ENCODE measurements at regions not wholly inside any gene's neighbourhood (a gene's known extent, or its start where the extent isn't known, plus 50 kb on each side); places are given as distances from the start of the nearest gene placed in this dataset.

DNA sequence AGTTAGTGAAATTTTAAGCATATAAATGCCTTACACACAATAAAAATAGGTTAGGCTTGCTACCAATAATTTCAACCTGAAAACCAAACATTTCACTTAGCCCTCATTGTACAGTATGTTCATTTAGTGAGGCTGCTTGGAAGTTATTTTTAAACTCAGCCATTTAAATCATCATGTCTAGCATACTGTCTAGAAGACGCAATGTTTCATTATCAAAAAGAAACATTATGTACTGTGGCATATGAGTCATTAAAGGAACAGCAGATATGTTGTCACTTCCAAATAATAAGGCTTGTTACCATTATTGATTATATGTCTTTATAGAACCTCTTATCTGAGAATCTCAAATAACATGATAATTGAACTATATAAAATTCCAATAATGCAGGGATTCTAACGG, 304.7 kb downstream of the RMST start:
- no peak for FAIRE-seq
- no peaks in the 10 kb centered on the region for H3K27me3 ChIP-seq (replicated peaks in 1 of 2; ENCODE audit: control insufficient read depth in 2 of 2, insufficient read depth in 2 of 2, low read length in 1 of 2)
- H3K9me3 ChIP-seq (replicated peaks; ENCODE audit: control insufficient read depth, insufficient read depth, low read length) = no peaks in the 10 kb centered on the region
- no peak overlapping the region for H3K4me3 ChIP-seq
- ATAC-seq = no peak
- H4K20me1 ChIP-seq (ENCODE audit: control insufficient read depth, insufficient read depth) = no peaks in the 10 kb centered on the region
- H3K79me2 ChIP-seq (ENCODE audit: control insufficient read depth, insufficient read depth, low read length) = no peaks in the 10 kb centered on the region
- H3K4me2 ChIP-seq (ENCODE audit: control insufficient read depth, insufficient read depth) = no peak overlapping the region
- no peak overlapping the region for H3K27ac ChIP-seq (ENCODE audit: control insufficient read depth, insufficient read depth)
- WGBS (ENCODE audit: insufficient coverage, insufficient replicate concordance, low lambda C conversion rate, missing lambda C conversion rate) = 71% methylated on average over 2 of the region's 2 CpGs
- intact Hi-C loops (cut with micrococcal nuclease; ENCODE audit: unreplicated experiment) = no loop called here
- no peaks in the 10 kb centered on the region for H3K36me3 ChIP-seq (ENCODE audit: control insufficient read depth in 2 of 2, insufficient read depth in 2 of 2, low read length in 1 of 2)
- in situ Hi-C loops (cut with MboI) = no loop called here
- DNase-seq (ENCODE audit: low read depth, low spot score) = no peak
- TF ChIP-seq BHLHE40 (IDR thresholded peaks at IDR 0.05; ENCODE audit: borderline replicate concordance in 1 of 2, low read depth in 2 of 2, low read length in 1 of 2) (no peak), NFYA (IDR thresholded peaks at IDR 0.05; ENCODE audit: borderline replicate concordance, low read depth, low read length) (no peak), PAX5 (IDR thresholded peaks at IDR 0.05; ENCODE audit: borderline replicate concordance, low read depth, low read length) (no peak), LARP7 (IDR thresholded peaks at IDR 0.05) (no peak), MLLT1 (IDR thresholded peaks at IDR 0.05) (no peak), IKZF2 (IDR thresholded peaks at IDR 0.05) (no peak), SUZ12 (IDR thresholded peaks at IDR 0.05; ENCODE audit: unreplicated experiment) (no peak), ELK1 (IDR thresholded peaks at IDR 0.05; ENCODE audit: low read depth, low read length) (no peak), DPF2 (IDR thresholded peaks at IDR 0.05) (no peak), EZH2 (IDR thresholded peaks at IDR 0.05; ENCODE audit: borderline replicate concordance, control insufficient read depth, low read depth, low read length) (no peak), CREB1 (IDR thresholded peaks at IDR 0.05; ENCODE audit: low read depth) (no peak), ATF2 (IDR thresholded peaks at IDR 0.05; ENCODE audit: low read length) (no peak), SPI1 (IDR thresholded peaks at IDR 0.05; ENCODE audit: borderline replicate concordance, insufficient read depth, low read depth, low read length) (no peak)
- ChIA-PET CTCF (no interaction called here), SMC1A (ENCODE audit: uncharacterized antibody, unreplicated experiment) (no interaction called here), RAD21 (ENCODE audit: unreplicated experiment) (no interaction called here), POLR2A (no interaction called here)
- no TSS peak for BruUV-seq (replicated peaks)
- no peak overlapping the region for H3K9ac ChIP-seq (ENCODE audit: control insufficient read depth, insufficient read depth, low read length)
- H2AFZ ChIP-seq (ENCODE audit: control insufficient read depth, low read depth, low read length) = no peak overlapping the region
- no peaks in the 10 kb centered on the region for H3K4me1 ChIP-seq (ENCODE audit: control insufficient read depth, insufficient read depth, low read length)
